Eye (tissue), 1 donor: ENCODE measurements at regions not wholly inside any gene's neighbourhood (a gene's known extent, or its start where the extent isn't known, plus 50 kb on each side); places are given as distances from the start of the nearest gene placed in this dataset.
"Not testable (repeated sequence)": the region's sequence is repeated elsewhere in the genome, so short reads cannot be mapped to it uniquely, and the experiment has no call there.

ENCODE experiments used
- DNase-seq: peaks from one replicate; pipeline ENCODE4 v3.0.0-alpha.2; 2015

DNA sequence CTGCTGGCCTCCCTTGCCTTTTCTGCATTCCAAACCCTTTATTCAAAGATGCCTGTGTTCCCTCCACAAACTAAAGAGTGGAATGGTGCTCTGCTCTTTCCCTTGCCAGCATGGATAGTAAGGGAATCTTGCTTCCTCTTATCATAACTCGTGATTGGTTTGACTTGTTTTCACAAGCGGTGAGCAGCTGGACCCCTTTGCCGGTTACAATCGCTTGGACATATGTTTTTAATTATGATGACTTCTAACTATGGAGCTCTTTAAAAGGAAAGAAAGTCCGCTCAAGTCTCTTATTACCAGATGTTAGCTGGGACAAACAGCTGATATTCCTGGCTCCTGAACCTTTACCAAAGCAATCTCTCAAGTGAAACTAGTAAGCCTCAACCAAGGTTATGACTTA lies 1094.7 kb downstream of the UQCRFS1 start:
- DNase-seq = peak; percentile 24

GRCh38 chr19:28117143-28117542 lies 1095.8 kb downstream of the UQCRFS1 start:
- DNase-seq = no peak

GRCh38 chr19:28116379-28116778 lies 1096.6 kb downstream of the UQCRFS1 start:
- DNase-seq = not testable (repeated sequence)

GRCh38 chr19:28103921-28104320 lies 1109.0 kb downstream of the UQCRFS1 start:
- peak; percentile 65 for DNase-seq

GRCh38 chr19:28084659-28085157 lies 1128.2 kb downstream of the UQCRFS1 start:
- not testable (repeated sequence) for DNase-seq

DNA sequence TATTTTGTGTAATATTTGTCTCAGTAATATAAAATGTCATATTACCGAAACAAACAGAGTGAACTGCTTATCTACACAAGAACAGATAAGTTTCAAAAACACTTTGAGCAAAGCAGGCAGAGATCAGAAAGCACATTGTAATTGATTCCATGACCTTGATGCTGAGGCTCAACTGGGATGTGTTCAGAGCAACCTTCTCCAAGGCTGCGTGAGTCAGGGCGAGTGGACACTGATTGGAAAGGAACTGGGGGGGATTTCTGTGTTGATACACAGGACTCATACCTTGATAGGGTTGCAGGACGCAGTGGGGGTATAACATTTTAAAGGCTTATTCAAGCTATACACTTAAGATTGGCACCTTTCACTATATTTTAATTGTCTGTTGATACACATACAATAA lies 1136.3 kb downstream of the UQCRFS1 start:
- no peak for DNase-seq

GRCh38 chr19:28075229-28075628 lies 1137.7 kb downstream of the UQCRFS1 start:
- DNase-seq = no peak

GRCh38 chr19:28074773-28075172 lies 1138.2 kb downstream of the UQCRFS1 start:
- no peak for DNase-seq

- no peak for DNase-seq
Measured at GRCh38 chr19:28067882-28068281, 1145.1 kb downstream of the UQCRFS1 start.

GRCh38 chr19:28066988-28067387 lies 1146.0 kb downstream of the UQCRFS1 start:
- no peak for DNase-seq

DNA sequence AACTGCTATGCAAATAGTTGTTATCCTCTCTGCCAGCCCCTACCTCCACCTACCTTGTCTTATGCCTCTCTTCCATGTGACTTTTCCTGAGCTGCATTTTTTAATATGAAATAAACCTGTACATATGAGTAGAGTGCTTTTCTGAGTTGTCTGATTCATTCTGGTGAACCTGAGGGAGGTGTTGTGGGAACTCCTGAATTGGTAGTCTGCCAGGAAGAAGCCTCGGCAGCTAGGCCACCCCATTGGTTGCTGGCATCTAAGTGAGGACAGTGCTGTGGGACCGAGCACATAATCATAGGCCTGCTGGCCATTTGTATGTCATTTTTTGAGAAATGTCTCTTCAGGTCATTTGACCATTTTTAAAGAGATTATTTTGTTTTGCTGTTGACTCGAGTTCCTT lies 1146.8 kb downstream of the UQCRFS1 start:
- DNase-seq = no peak

- no peak for DNase-seq
Measured at GRCh38 chr19:28065026-28065425, 1147.9 kb downstream of the UQCRFS1 start.

DNA sequence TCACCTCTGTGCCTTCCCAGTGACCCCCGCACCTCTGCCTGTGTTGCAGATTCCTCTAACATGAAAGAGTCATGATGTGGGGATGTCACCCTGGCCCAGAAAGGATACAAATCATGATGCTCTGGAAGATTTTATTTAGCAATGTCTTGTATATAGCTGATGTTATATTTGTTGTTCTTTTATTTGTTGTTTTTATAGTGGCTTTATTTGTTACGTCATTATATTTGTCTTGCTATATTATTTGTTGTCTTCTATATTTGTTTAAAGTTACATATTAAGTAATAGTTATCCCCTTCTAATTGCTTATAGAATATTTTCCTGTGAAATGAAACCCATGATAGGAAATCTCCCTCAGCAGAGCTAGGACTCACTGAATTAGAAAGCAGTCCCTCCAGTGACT lies 1149.2 kb downstream of the UQCRFS1 start:
- DNase-seq = no peak

- no peak for DNase-seq
Measured at GRCh38 chr19:28061111-28061510, 1151.8 kb downstream of the UQCRFS1 start.

DNA sequence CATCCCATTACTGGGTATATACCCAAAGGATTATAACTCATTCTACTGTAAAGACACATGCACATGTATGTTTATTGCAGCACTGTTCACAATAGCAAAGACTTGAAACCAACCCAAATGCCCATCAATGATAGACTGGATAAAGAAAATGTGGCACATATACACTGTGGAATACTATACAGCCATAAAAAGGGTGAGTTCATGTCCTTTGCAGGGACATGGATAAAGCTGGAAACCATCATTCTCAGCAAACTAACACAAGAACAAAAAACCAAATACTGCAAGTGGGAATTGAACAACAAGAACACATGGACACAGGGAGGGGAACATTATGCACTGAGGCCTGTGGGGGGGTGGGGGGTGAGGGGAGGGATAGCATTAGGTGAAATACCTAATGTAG lies 1155.9 kb downstream of the UQCRFS1 start:
- DNase-seq = not testable (repeated sequence)

GRCh38 chr19:28051047-28051446 lies 1161.9 kb downstream of the UQCRFS1 start:
- DNase-seq = no peak

DNA sequence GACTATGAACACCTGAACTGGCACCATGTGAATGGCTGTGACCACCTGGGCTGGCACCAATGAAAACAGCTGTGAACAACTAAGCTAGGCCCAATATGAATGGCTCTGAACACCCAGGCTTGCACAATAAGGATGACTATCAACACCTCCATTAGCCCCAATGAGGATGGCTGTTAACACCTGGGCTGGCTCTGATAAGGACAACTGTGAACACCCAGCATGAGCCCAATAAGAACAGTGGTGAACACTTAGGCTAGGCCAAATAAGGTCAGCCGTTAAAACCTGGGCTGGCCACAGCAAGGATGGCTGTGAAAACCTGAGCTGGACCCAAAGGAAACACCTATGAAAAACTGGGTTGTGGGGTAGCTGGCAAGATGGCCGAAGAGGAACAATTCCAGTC lies 1163.1 kb downstream of the UQCRFS1 start:
- no peak for DNase-seq

DNA sequence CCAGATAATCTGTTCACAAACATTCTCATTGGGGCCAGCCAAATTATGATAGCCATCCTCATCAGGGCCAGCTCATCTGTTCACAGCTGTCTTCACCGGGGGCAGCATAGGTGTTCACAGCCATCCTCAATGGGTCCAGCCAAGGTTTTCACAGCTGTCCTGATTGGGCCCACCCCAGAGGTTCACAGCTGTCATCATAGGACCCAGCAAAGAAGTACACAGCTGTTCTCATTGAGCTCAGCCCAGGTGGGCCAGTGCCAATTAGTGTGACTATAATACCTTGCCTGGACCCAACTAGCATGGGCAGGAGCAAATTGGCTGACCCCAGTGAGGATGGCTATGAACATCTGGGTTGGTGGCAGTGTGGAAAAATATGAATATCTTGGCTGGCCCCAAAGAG lies 1166.0 kb downstream of the UQCRFS1 start:
- DNase-seq = no peak

- DNase-seq = no peak
Measured at GRCh38 chr19:28045621-28046020, 1167.3 kb downstream of the UQCRFS1 start.

GRCh38 chr19:28044477-28044876 lies 1168.5 kb downstream of the UQCRFS1 start:
- DNase-seq = no peak

GRCh38 chr19:28042516-28042915 lies 1170.4 kb downstream of the UQCRFS1 start:
- no peak for DNase-seq

GRCh38 chr19:28039677-28040381 lies 1173.1 kb downstream of the UQCRFS1 start:
- no peak for DNase-seq

DNA sequence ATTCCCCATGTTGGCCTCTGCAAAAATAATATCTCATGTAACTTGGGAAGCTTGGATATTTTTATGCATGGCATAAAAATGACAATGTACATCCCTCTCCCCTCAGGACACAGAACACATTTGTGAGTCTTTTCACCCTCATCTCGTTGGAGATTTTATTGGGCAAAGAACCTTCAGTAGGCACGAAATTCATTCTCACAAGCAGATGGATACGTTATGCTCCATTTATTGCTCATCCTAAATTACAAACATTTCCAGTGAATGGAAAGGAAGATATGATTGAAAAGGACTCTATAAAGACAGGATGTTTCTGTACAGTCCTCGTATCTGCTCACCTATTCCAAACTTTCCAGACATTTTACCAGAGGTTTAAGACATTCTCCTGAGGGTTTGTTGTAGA lies 1175.8 kb downstream of the UQCRFS1 start:
- DNase-seq = no peak

- no peak for DNase-seq
Measured at GRCh38 chr19:28036486-28036885, 1176.5 kb downstream of the UQCRFS1 start.

DNA sequence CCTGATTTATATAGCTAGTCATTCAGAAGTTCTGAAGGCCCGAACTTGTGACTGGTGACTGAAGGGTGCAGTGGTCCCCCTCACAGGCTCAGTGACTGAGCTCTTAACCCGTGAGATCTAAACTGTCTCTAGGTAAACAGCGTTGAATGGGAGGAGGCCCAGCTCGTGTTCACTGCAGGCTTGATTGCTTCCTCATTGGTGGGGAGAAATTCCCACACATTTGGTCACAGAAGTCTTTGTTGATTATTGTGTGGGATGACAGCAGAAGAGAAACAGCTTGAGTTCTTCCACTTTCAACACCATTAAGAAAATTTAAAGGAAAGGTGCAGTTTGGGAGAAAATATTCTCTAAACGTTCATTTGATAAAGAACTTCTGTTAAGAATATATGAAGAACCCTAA lies 1178.0 kb downstream of the UQCRFS1 start:
- no peak for DNase-seq
